ENCODE measurements at regions not wholly inside any gene's neighbourhood (a gene's known extent, or its start where the extent isn't known, plus 50 kb on each side); places are given as distances from the start of the nearest gene placed in this dataset.

GRCh38 chrX:139192386-139192961 lies 338.1 kb upstream of the F9 start:
- WGBS (ENCODE audit: low lambda C conversion rate, missing lambda C conversion rate), result 65% methylated on average over 6 of the region's 6 CpGs
- DNase-seq (ENCODE audit: low spot score), result no peak
- Histone ChIP-seq H3K79me2 (no peaks in the 10 kb centered on the region), H4K20me1 (ENCODE audit: insufficient read depth, poor library complexity, severe bottlenecking) (no peaks in the 10 kb centered on the region), H3K9me2 (replicated peaks; ENCODE audit: insufficient read depth) (no peaks in the 10 kb centered on the region), H3K36me3 (replicated peaks; ENCODE audit: insufficient read depth, low read depth) (no peaks in the 10 kb centered on the region), H3K9me3 (ENCODE audit: low read depth) (no peaks in the 10 kb centered on the region), H3K4me1 (ENCODE audit: insufficient read depth) (no peaks in the 10 kb centered on the region), H3K27me3 (peaks cover 14% of the 10 kb centered on the region), H3K4me3 (no peak overlapping the region), H3K27ac (no peak overlapping the region), H2AFZ (no peak overlapping the region), H3K4me2 (no peak overlapping the region)
- TF ChIP-seq EZH2 (IDR thresholded peaks at IDR 0.05; ENCODE audit: borderline replicate concordance) (no peak), EZH2phosphoT487 (IDR thresholded peaks at IDR 0.05; ENCODE audit: low read depth, severe bottlenecking, unreplicated experiment) (no peak)

GRCh38 chrX:139191746-139192385 lies 338.7 kb upstream of the F9 start:
- H3K4me3 ChIP-seq, result no peak overlapping the region
- no peaks in the 10 kb centered on the region for H4K20me1 ChIP-seq (ENCODE audit: insufficient read depth, poor library complexity, severe bottlenecking)
- H3K4me1 ChIP-seq (ENCODE audit: insufficient read depth), result no peaks in the 10 kb centered on the region
- TF ChIP-seq EZH2phosphoT487 (IDR thresholded peaks at IDR 0.05; ENCODE audit: low read depth, severe bottlenecking, unreplicated experiment) (no peak), EZH2 (IDR thresholded peaks at IDR 0.05; ENCODE audit: borderline replicate concordance) (no peak)
- TF ChIP-seq, protein P1, sequence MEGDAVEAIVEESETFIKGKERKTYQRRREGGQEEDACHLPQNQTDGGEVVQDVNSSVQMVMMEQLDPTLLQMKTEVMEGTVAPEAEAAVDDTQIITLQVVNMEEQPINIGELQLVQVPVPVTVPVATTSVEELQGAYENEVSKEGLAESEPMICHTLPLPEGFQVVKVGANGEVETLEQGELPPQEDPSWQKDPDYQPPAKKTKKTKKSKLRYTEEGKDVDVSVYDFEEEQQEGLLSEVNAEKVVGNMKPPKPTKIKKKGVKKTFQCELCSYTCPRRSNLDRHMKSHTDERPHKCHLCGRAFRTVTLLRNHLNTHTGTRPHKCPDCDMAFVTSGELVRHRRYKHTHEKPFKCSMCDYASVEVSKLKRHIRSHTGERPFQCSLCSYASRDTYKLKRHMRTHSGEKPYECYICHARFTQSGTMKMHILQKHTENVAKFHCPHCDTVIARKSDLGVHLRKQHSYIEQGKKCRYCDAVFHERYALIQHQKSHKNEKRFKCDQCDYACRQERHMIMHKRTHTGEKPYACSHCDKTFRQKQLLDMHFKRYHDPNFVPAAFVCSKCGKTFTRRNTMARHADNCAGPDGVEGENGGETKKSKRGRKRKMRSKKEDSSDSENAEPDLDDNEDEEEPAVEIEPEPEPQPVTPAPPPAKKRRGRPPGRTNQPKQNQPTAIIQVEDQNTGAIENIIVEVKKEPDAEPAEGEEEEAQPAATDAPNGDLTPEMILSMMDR (IDR thresholded peaks at IDR 0.05; ENCODE audit: poor library complexity), result no peak
- H3K9me2 ChIP-seq (replicated peaks; ENCODE audit: insufficient read depth), result no peaks in the 10 kb centered on the region
- no peak overlapping the region for H3K27ac ChIP-seq
- H3K4me2 ChIP-seq, result no peak overlapping the region
- DNase-seq (ENCODE audit: low spot score), result no peak
- WGBS (ENCODE audit: low lambda C conversion rate, missing lambda C conversion rate), result 88% methylated on average over 6 of the region's 6 CpGs
- H3K36me3 ChIP-seq (replicated peaks; ENCODE audit: insufficient read depth, low read depth), result no peaks in the 10 kb centered on the region
- no peak overlapping the region for H2AFZ ChIP-seq
- peaks cover 14% of the 10 kb centered on the region for H3K27me3 ChIP-seq
- H3K79me2 ChIP-seq, result no peaks in the 10 kb centered on the region
- no peaks in the 10 kb centered on the region for H3K9me3 ChIP-seq (ENCODE audit: low read depth)

- no peak overlapping the region for H3K4me2 ChIP-seq
- H3K79me2 ChIP-seq, result no peaks in the 10 kb centered on the region
- TF ChIP-seq, protein P1 (IDR thresholded peaks at IDR 0.05; ENCODE audit: poor library complexity), result no peak
- no peak for TF ChIP-seq EZH2 (IDR thresholded peaks at IDR 0.05; ENCODE audit: borderline replicate concordance)
- TF ChIP-seq EZH2phosphoT487 (IDR thresholded peaks at IDR 0.05; ENCODE audit: low read depth, severe bottlenecking, unreplicated experiment), result no peak
- 75% methylated on average over 2 of the region's 2 CpGs for WGBS (ENCODE audit: low lambda C conversion rate, missing lambda C conversion rate)
- H2AFZ ChIP-seq, result no peak overlapping the region
- H3K9me2 ChIP-seq (replicated peaks; ENCODE audit: insufficient read depth), result no peaks in the 10 kb centered on the region
- no peak overlapping the region for H3K4me3 ChIP-seq
- peaks cover 14% of the 10 kb centered on the region for H3K27me3 ChIP-seq
- H3K36me3 ChIP-seq (replicated peaks; ENCODE audit: insufficient read depth, low read depth), result no peaks in the 10 kb centered on the region
- H3K27ac ChIP-seq, result no peak overlapping the region
- no peaks in the 10 kb centered on the region for H3K9me3 ChIP-seq (ENCODE audit: low read depth)
- no peaks in the 10 kb centered on the region for H3K4me1 ChIP-seq (ENCODE audit: insufficient read depth)
- no peaks in the 10 kb centered on the region for H4K20me1 ChIP-seq (ENCODE audit: insufficient read depth, poor library complexity, severe bottlenecking)
- no peak for DNase-seq (ENCODE audit: low spot score)
Observed at GRCh38 chrX:139191286-139191685, 339.3 kb upstream of the F9 start.

DNA sequence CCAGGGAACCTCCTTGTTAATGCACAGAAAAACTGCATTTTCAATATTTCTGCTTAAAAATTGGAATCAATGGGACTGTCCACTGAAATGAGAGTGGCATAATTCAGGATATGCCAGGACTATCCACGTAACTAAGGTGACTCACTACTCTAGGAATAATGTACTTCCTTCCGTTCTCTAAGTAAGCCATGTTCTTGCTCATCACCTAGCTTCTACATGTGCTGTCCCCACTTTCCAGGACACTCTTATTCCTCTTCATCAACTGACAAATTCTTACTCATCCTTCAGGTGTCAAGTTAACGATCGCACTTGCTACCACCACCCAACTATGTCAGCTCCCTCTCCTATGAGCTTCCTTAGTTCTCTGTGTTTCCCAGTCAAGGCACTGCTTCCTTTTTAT lies 342.8 kb upstream of the F9 start:
- 84% methylated on average over 4 of the region's 4 CpGs for WGBS (ENCODE audit: low lambda C conversion rate, missing lambda C conversion rate)
- H3K9me3 ChIP-seq (ENCODE audit: low read depth), result no peaks in the 10 kb centered on the region
- no peaks in the 10 kb centered on the region for H3K27me3 ChIP-seq
- TF ChIP-seq, protein P1 (IDR thresholded peaks at IDR 0.05; ENCODE audit: poor library complexity), result no peak
- TF ChIP-seq EZH2phosphoT487 (IDR thresholded peaks at IDR 0.05; ENCODE audit: low read depth, severe bottlenecking, unreplicated experiment) (no peak), EZH2 (IDR thresholded peaks at IDR 0.05; ENCODE audit: borderline replicate concordance) (no peak)
- H4K20me1 ChIP-seq (ENCODE audit: insufficient read depth, poor library complexity, severe bottlenecking), result no peaks in the 10 kb centered on the region
- no peaks in the 10 kb centered on the region for H3K4me1 ChIP-seq (ENCODE audit: insufficient read depth)
- H3K4me2 ChIP-seq, result no peak overlapping the region
- no peak overlapping the region for H2AFZ ChIP-seq
- DNase-seq (ENCODE audit: low spot score), result no peak
- H3K27ac ChIP-seq, result no peak overlapping the region
- no peaks in the 10 kb centered on the region for H3K79me2 ChIP-seq
- no peak overlapping the region for H3K4me3 ChIP-seq
- no peaks in the 10 kb centered on the region for H3K9me2 ChIP-seq (replicated peaks; ENCODE audit: insufficient read depth)
- H3K36me3 ChIP-seq (replicated peaks; ENCODE audit: insufficient read depth, low read depth), result no peaks in the 10 kb centered on the region
